Fibroblast of villous mesenchyme (primary cell): ENCODE measurements at regions not wholly inside any gene's neighbourhood (a gene's known extent, or its start where the extent isn't known, plus 50 kb on each side); places are given as distances from the start of the nearest gene placed in this dataset.
"Not testable (repeated sequence)": the region's sequence is repeated elsewhere in the genome, so short reads cannot be mapped to it uniquely, and the experiment has no call there.

ENCODE experiments used
- DNase-seq: peaks from one replicate; pipeline ENCODE4 v3.0.0-alpha.2; 2010; ENCODE audit warnings: low read depth
- H3K4me3 ChIP-seq: 2 replicates; pipeline ENCODE4 v1.5.1; 2011; ENCODE audit warnings: low read depth, mild to moderate bottlenecking, low read length
- TF ChIP-seq, protein P1 (sequence below): IDR thresholded peaks from 2 replicates; pipeline ENCODE4 v1.5.1; 2012; ENCODE audit warnings: low read depth, mild to moderate bottlenecking, low read length; ENCODE audit not compliant: insufficient read depth

DNA sequence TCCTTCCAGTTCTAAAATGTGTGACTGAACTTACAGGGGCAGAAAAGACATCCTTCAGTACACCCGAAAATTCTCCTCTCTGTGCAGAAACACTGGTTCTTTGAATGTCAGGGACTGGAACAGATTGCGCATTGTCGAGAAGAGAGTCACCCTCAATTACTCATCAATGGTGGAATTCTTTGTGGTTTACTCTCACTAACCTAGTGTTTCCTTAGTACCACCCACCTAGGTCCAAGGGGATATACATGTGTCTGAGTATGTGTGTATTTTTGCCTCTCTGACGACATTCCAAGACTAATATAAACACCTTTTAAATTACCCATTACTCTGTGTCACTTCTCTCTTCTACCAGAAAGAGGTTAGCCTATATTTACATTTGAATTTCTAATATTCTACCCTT, 660.8 kb downstream of the TLE1 start:
- H3K4me3 ChIP-seq: no peak overlapping the region
- TF ChIP-seq, protein P1, sequence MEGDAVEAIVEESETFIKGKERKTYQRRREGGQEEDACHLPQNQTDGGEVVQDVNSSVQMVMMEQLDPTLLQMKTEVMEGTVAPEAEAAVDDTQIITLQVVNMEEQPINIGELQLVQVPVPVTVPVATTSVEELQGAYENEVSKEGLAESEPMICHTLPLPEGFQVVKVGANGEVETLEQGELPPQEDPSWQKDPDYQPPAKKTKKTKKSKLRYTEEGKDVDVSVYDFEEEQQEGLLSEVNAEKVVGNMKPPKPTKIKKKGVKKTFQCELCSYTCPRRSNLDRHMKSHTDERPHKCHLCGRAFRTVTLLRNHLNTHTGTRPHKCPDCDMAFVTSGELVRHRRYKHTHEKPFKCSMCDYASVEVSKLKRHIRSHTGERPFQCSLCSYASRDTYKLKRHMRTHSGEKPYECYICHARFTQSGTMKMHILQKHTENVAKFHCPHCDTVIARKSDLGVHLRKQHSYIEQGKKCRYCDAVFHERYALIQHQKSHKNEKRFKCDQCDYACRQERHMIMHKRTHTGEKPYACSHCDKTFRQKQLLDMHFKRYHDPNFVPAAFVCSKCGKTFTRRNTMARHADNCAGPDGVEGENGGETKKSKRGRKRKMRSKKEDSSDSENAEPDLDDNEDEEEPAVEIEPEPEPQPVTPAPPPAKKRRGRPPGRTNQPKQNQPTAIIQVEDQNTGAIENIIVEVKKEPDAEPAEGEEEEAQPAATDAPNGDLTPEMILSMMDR: no peak
- peak; percentile 86 for DNase-seq

DNA sequence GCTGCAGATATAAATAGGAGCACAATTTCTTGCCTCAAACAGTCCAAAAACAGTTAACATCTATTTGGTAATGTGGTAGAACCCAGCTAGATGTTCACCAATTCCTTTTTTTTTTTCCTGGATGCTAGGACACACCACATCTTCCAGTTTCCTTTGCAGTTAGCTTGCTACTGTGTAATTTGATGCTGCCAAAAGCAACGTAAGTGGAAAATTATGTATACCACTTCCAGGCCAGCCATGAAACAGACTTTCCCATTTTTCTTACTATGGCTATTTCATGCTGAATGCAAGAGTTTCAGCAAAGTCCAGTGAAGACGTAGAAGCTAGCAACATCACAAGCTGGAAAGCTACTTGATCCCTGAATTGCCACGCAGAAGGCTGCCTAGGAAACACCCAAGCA, 667.2 kb downstream of the TLE1 start:
- TF ChIP-seq, protein P1: no peak
- H3K4me3 ChIP-seq: no peak overlapping the region
- DNase-seq: no peak

DNA sequence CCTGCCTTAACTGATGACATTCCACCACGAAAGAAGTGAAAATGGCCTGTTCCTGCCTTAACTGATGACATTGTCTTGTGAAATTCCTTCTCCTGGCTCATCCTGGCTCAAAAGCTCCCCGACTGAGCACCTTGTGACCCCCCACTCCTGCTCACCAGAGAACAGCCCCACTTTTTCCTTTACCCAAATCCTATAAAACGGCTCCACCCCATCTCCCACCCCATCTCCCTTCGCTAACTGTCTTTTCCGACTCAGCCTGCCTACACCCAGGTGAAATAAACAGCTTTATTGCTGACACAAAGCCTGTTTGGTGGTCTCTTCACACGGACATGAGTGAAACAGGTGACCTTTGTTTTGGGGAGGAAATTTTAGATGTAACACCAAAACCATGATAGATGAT, 674.4 kb downstream of the TLE1 start:
- H3K4me3 ChIP-seq, DNase-seq: not testable (repeated sequence)

DNA sequence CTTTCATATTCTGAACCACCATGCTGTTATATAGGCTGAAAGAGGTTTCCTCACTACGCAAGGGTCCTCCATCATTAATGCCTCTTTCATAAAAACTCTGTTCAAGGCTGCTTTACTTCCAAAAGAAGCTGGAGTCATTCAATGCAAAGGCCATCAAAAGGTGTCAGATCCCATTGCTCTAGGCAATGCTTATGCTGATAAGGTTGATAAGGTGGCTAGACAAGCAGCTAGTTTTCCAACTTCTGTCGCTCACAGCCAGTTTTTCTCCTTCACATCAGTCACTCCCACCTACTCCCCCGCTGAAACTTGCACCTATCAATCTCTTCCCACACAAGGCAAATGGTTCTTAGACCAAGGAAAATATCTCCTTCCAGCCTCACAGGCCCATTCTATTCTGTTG, 676.2 kb downstream of the TLE1 start:
- not testable (repeated sequence) for DNase-seq, H3K4me3 ChIP-seq

DNA sequence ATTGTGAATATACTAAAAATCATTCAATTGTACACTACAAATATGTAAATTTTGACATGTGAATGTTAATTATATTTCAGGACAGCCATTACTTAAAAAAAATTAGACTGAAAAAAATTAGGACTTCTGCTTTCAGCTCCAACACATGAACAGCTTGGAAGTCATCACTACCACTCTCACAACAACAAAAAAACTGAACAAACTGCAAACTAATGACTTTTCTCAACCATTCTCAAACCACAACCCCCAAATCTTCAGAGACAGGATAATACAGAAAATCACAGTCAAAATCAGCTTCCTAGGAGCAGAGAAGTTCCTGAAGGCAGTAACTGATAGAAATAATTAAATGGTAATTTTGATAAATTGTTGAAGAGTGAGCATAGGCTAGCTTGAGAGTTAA, 686.4 kb downstream of the TLE1 start:
- DNase-seq: no peak
- TF ChIP-seq, protein P1: no peak

DNA sequence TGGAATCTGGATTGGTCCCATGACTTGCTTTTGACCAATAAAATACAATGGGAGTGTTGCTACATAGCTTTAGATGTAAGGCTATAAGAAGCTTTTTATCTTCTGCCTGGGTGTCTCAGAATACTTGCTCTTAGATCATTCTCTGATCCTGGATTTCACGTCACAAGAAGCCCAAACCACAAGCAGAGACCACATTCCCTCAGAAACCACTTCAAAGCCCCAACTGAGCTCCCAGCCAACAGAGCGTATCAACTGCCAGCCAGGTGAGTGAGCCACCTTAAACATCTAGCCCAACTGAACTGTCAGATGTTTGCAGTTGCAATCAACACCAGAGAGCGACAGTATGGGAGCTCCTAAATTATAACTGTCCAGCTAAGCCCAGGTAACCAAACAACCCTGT, 687.1 kb downstream of the TLE1 start:
- no peak overlapping the region for H3K4me3 ChIP-seq
- no peak for DNase-seq
- TF ChIP-seq, protein P1: no peak

More for the DNA sequence above, 686.4 kb downstream of the TLE1 start:
- H3K4me3 ChIP-seq: no peak overlapping the region

DNA sequence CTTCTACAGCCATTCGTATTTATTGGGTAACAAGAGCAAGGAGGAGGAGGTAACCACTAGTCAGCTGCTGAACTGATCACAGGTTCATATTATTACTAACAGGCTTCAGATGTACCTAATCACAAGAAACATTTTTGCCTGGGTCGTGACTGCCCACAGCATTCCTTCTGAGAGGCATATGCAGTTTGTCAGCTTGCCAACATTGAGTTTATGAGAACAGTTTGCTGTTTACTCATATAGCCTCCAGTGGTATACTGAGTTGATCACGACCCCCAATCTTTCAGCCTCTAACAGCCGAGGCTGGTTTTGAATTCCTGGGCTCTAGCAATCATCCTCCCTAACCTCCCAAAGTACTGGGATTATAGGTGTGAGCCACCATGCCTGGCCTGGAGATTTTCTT, 693.6 kb downstream of the TLE1 start:
- H3K4me3 ChIP-seq: no peak overlapping the region
- DNase-seq: peak; percentile 59

DNA sequence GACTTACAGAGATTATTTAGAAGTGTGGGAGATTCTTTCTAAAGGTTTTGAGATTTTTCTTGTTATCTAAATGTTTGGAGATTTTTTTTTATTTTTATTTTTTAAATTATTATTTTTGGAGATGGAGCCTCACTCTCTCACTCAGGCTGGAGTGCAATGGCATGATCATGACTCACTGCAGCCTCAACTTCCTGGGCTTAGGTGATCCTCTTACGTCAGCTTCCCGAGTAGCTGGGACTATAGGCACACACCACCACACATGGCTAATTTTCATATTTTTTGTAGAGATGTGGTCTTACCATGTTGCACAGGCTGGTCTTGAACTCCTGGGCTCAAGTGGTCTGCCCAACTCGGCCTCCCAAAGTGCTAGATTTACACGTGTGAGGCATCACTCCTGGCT, 694.5 kb downstream of the TLE1 start:
- peak; percentile 58 for DNase-seq
- TF ChIP-seq, protein P1: no peak
- H3K4me3 ChIP-seq: no peak overlapping the region

More for the DNA sequence above, 693.6 kb downstream of the TLE1 start:
- TF ChIP-seq, protein P1: no peak

DNA sequence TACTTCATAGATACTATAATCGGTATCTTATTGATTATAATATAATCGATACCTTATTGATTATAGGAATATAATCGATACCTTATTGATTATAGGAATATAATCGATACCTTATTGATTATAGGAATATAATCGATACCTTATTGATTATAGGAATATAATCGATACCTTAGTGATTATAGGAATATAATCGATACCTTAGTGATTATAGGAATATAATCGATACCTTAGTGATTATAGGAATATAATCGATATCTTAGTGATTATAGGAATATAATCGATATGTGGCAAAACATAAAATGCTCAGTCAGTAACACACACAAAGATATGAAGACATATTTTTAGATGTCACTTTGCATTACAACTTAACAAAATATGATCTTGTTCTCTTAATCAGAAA, 703.8 kb downstream of the TLE1 start:
- H3K4me3 ChIP-seq, DNase-seq: not testable (repeated sequence)
